Tibial artery (tissue), 4 donors: ENCODE measurements at regions not wholly inside any gene's neighbourhood (a gene's known extent, or its start where the extent isn't known, plus 50 kb on each side); places are given as distances from the start of the nearest gene placed in this dataset.

Experiments used
- DNase-seq, 2 donors: peaks; one replicate each; pipeline ENCODE4 v3.0.0-alpha.2; 2019
- H3K27ac ChIP-seq, 2 donors: fragments of 200-600 bp; sonication (generic) in 1 of 2; 1 replicate in 1 of 2; 2 replicates in 1 of 2; pipeline ENCODE4 v1.5.1; 2018 to 2019; ENCODE audit warnings: mild to moderate bottlenecking in 1 of 2
- H3K27me3 ChIP-seq, 2 donors: fragments of 200-600 bp; sonication (generic) in 1 of 2; one replicate each; pipeline versions ENCODE4 v1.5.1 to v1.6.0; 2016 to 2019
- H3K36me3 ChIP-seq, 3 donors: fragments of 200-600 bp; sonication (generic) in 2 of 3; one replicate each; pipeline ENCODE4 v1.5.1; 2016 to 2019; ENCODE audit warnings: mild to moderate bottlenecking in 2 of 3
- H3K4me1 ChIP-seq, 4 donors: fragments of 200-600 bp; sonication (generic) in 2 of 4; 1 replicate in 3 of 4; 2 replicates in 1 of 4; pipeline ENCODE4 v1.5.1; 2016 to 2019
- H3K4me3 ChIP-seq, 2 donors: fragments of 200-600 bp; sonication (generic) in 1 of 2; 1 replicate in 1 of 2; 2 replicates in 1 of 2; pipeline ENCODE4 v1.5.1; 2018 to 2019; ENCODE audit warnings: mild to moderate bottlenecking in 2 of 2
- H3K9me3 ChIP-seq, 3 donors: fragments of 200-600 bp; sonication (generic) in 1 of 3; one replicate each; pipeline ENCODE4 v1.5.1; 2016 to 2019
- CTCF ChIP-seq, 2 experiments: fragments of 200-600 bp in 1 of 2; fragments of 450-650 bp in 1 of 2; IDR thresholded peaks; one replicate each; pipeline ENCODE4 v1.5.1; 2017 to 2019; ENCODE audit warnings: antibody characterized with exemption in 2 of 2, mild to moderate bottlenecking in 1 of 2, moderate library complexity in 1 of 2
- intact Hi-C: fragments of 100-400 bp; cut with DNase I; formaldehyde crosslinking; loops from one replicate; pipeline ENCODE4 v1.15.0; 2023; ENCODE audit warnings: low total_unique reads

GRCh38 chr12:68081561-68081960, 78.0 kb downstream of the IFNG start:
- no peak overlapping the region for H3K27ac ChIP-seq
- H3K36me3 ChIP-seq: no peaks in the 10 kb centered on the region
- H3K4me3 ChIP-seq: no peak overlapping the region
- DNase-seq: no peak
- no peaks in the 10 kb centered on the region for H3K27me3 ChIP-seq
- no peaks in the 10 kb centered on the region for H3K9me3 ChIP-seq
- H3K4me1 ChIP-seq: peaks cover 0 to 9% (median 3%) of the 10 kb centered on the region in 4 donors
- TF ChIP-seq CTCF (IDR thresholded peaks at IDR 0.05): no peak
- intact Hi-C loops: no loop called here

GRCh38 chr12:68080577-68080976, 79.0 kb downstream of the IFNG start:
- no peak for TF ChIP-seq CTCF (IDR thresholded peaks at IDR 0.05)
- Histone ChIP-seq H3K27me3 (no peaks in the 10 kb centered on the region), H3K36me3 (no peaks in the 10 kb centered on the region), H3K4me1 (no peaks in the 10 kb centered on the region), H3K27ac (no peak overlapping the region), H3K9me3 (no peaks in the 10 kb centered on the region), H3K4me3 (no peak overlapping the region)
- intact Hi-C loops: no loop called here
- DNase-seq: no peak

GRCh38 chr12:68078737-68079136, 80.8 kb downstream of the IFNG start:
- intact Hi-C loops: no loop called here
- Histone ChIP-seq H3K4me3 (no peak overlapping the region), H3K27ac (no peak overlapping the region), H3K9me3 (no peaks in the 10 kb centered on the region), H3K4me1 (no peaks in the 10 kb centered on the region), H3K36me3 (no peaks in the 10 kb centered on the region), H3K27me3 (no peaks in the 10 kb centered on the region)
- no peak for DNase-seq
- TF ChIP-seq CTCF (IDR thresholded peaks at IDR 0.05): no peak

- intact Hi-C loops: no loop called here
- Histone ChIP-seq H3K9me3 (no peaks in the 10 kb centered on the region), H3K27me3 (no peaks in the 10 kb centered on the region), H3K27ac (no peak overlapping the region), H3K4me3 (no peak overlapping the region), H3K4me1 (no peaks in the 10 kb centered on the region), H3K36me3 (no peaks in the 10 kb centered on the region)
- no peak for DNase-seq
- TF ChIP-seq CTCF (IDR thresholded peaks at IDR 0.05): no peak
These were observed 84.1 kb downstream of the IFNG start for GRCh38 chr12:68075416-68075815.

- DNase-seq: no peak
- H3K27me3 ChIP-seq: no peaks in the 10 kb centered on the region
- no peak overlapping the region for H3K27ac ChIP-seq
- TF ChIP-seq CTCF (IDR thresholded peaks at IDR 0.05): no peak
- no peaks in the 10 kb centered on the region for H3K9me3 ChIP-seq
- intact Hi-C loops: no loop called here
- no peak overlapping the region for H3K4me3 ChIP-seq
- H3K4me1 ChIP-seq: no peaks in the 10 kb centered on the region
- H3K36me3 ChIP-seq: no peaks in the 10 kb centered on the region
These were observed 85.1 kb downstream of the IFNG start for GRCh38 chr12:68074306-68075027.

GRCh38 chr12:68070957-68071356, 81.7 kb downstream of the IFNG-AS1 start:
- TF ChIP-seq CTCF (IDR thresholded peaks at IDR 0.05): no peak
- intact Hi-C loops: no loop called here
- H3K27ac ChIP-seq: no peak overlapping the region
- no peaks in the 10 kb centered on the region for H3K4me1 ChIP-seq
- H3K4me3 ChIP-seq: no peak overlapping the region
- no peaks in the 10 kb centered on the region for H3K9me3 ChIP-seq
- DNase-seq: no peak
- no peaks in the 10 kb centered on the region for H3K36me3 ChIP-seq
- no peaks in the 10 kb centered on the region for H3K27me3 ChIP-seq
